GM18951 (cell line): ENCODE measurements at regions not wholly inside any gene's neighbourhood (a gene's known extent, or its start where the extent isn't known, plus 50 kb on each side); places are given as distances from the start of the nearest gene placed in this dataset.

Experiments
- POLR2A ChIP-seq: IDR thresholded peaks from 4 replicates; pipeline ENCODE4 v1.6.1; 2011; ENCODE audit warnings: mild to moderate bottlenecking; ENCODE audit not compliant: insufficient read length, insufficient read depth; ENCODE audit errors: extremely low read depth
- in situ Hi-C: fragments of 300-500 bp; cut with MboI; formaldehyde crosslinking; loops from one replicate; pipeline ENCODE4 v1.12.0; 2022; ENCODE audit warnings: low sequenced_read_pairs, mixed read lengths, inconsistent platforms; ENCODE audit not compliant: unreplicated experiment

DNA sequence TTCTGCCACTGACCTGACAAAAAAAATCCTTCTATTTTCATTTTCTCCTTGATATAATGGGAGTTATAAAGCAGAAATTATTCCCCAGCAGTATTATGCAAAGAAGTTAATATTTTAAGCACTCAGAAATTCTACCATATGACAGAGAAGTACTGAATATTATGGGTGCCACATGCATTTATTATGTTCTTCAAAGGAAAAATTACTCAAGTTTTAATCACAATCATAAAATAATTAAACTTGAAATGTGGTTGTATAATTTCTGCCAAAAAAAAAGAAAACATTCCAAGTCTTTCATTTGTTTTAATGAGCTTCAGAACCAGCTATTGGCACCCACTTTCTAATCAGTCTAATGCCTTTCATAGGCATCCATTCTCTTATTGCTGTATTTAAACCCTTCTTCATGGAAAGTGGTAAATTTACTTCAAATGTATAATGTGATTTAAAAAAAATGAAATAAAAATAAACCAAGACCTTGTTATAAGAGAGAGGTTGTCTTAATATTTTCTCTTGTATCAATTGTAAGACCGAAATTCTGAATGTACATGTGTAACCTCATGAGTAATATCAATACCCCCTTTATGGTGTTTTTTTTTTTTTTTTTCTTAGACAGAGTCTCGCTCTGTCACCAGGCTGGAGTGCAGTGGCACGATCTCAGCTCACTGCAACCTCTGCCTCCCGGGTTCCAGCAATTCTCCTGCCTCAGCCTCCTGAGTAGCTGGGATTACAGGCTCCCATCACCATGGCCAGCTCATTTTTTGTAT, 302.3 kb downstream of the IRS1 start:
- no peak for TF ChIP-seq POLR2A

DNA sequence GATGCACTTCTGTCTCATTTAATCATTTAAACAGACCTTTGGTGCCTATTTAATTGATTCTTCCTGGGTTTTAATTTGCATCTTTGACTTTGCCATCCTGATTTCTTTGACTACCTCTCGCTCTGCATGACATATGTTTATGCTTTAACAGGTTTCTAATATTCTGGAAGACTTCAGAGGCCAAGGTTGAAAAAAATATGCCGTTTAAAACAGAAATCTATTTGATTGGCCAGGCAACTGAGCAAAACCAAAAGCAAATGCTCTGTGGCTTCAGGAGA, 303.4 kb downstream of the IRS1 start:
- in situ Hi-C loops = no loop called here
- no peak for TF ChIP-seq POLR2A

More for the DNA sequence above, 302.3 kb downstream of the IRS1 start:
- in situ Hi-C loops = no loop called here

DNA sequence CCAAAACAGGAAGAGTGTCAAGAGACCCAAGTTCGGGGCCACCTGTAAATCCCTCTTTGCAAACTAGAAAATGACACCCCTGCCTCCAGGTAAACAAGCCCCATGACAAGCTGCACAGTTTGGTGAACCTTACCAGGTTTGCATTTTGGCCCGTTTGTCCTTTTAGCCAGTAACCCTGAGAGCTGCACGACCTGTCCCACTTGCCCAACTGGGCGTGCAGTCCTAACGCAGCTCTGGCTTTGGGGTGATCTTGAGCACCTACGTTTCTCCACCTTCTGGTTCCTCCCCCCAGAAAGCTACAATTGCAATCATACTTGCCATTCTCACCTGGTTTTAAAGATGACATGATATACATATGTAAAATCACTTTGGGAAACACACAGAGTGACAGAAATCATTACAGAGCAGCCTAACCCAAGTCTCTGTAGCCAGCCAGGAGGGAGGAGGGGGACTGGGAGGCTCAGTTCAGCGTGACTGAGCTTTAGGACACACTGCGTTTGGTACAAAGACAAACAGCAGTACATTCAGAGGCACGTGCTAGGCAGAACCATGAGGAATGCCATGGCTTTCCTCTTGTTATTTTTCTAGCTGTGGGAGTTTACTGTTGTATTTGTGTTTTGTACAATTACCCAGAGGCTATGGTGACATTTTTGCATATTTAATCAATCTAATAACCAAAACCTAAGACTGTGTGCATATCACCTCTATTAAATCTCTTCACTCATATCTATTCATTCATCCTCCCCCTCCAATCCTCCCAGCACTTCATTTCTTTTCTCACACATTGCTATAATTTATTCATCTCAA, 304.0 kb downstream of the IRS1 start:
- in situ Hi-C loops = no loop called here
- TF ChIP-seq POLR2A = no peak

DNA sequence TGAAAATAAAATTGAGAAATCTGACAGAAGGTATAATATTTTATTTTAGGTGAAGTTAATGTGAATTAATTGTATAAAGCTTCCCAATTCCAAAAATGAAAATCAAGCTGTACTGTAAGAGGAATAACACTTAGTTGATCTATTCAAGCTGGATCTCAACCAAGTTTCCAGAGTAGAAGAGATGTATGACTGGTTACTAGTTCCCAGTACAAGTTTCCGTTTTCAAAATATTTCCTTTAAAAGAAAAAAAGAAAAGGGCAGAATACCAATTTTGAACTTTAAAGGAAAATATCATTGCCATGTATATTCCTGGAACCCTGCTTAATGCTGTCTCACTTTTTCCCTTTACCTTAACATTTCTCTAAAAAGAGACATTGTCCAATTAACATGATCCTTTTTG, 308.5 kb downstream of the IRS1 start:
- in situ Hi-C loops = no loop called here
- TF ChIP-seq POLR2A = no peak

DNA sequence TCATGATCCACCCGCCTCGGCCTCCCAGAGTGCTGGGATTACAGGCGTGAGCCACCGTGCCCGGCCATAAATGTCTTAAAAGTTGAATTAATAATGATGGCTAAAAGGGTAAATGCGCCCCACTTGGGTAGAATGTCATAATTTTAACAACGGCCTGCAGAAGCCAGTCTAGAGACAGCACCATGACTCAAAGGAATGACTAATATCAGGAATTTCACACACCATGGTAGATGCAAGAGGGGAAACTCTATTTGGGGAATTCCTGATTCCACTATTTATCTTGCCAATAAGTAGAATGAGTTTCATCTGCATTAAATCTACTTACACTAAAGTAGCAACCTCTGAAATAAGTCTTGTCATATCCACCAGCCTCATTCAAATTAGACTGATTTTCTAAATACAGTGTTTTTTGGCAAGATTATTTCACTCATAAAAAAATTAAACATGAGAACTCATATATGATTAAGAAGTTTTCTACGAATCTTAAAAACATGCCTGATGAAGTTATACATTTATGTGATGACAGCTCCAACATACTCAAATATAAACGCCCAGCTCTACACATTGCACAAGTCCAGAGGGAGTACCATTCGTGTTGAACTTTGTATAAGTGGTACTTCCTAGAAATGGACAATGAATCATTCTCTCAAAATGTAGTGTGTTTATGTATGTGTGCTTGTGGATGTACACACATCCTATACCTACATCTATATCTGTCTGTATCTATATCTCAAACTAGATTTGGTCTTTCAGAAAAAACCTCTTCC, 309.7 kb downstream of the IRS1 start:
- TF ChIP-seq POLR2A = no peak

DNA sequence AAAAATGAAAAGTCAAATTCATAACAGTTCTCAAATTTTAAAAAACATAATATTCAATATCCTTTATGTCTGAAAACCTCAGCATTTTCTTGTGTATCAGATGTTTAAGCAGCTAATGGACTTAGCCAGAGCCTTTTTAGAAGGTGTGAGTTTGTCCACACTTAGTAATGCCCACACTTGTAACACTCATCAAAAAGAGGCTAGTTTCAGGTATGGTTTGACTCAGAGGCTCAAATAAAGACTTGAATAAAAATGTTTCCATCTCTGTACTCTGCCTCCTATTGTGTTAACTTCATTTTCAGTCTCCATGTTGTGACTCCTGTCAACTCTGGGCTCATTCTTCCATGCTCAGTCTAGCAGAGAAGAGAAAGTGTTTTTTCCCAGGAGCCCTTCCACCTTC, 311.6 kb downstream of the IRS1 start:
- no peak for TF ChIP-seq POLR2A
- in situ Hi-C loops = no loop called here

More for the DNA sequence above, 309.7 kb downstream of the IRS1 start:
- in situ Hi-C loops = no loop called here

DNA sequence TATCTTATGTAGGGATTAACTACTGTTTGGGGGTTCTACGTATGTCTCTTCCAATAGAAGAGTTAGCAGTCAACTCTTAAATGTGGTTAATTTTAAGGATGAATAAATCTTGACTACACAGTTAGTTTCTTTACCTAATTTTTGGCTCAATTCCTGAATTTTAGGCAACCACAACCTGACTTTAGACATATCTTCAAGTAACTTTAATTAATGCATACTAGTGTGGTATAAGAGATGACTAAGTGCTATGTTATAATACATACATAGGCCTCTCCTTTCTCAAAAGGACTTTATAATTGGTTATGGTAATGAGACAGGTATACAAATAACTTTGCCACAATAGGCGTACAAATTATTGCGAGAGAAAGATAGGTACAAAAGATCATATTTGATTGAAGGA, 312.0 kb downstream of the IRS1 start:
- in situ Hi-C loops = no loop called here
- TF ChIP-seq POLR2A = no peak

DNA sequence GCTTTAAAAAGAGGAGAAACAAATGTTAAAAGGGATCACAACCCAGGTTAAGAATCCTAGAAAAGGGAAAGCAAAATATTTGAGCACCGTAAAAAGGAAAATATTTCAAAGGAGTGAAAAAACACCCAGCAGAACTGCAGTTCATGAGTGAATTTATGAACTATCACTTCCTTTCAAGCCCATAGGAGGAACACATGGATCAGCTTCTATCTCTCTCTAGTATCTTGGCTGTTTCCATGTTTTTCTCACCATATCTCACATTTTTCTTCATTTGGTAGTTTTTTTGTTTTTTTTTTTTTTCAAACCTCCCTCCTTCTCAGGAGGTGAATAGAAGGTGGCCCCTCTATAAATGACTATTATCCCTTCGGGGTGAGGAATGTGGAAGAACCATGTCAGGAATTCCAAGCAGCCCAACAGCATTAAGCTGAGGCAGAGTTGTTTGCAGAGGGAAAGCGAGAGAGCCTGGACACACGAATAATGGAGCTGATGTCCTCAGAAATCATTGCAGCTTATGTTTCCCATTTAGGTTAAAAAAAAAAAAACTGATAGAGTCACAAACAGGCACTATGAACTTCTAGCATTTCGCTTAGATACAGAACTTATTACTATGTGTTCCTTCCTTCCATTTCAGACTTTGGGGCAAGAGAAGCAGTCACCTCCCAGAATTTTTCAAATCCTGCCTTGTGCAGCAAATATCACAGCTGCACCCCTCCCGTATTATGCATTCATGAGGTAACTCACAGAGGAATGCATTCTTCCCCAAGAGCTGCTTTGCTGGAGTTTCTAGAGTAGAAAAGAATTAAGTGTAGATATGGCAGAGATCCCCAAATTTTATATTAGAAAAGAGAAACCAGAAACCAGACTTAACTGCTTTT, 315.6 kb downstream of the IRS1 start:
- TF ChIP-seq POLR2A = no peak
- in situ Hi-C loops = no loop called here

DNA sequence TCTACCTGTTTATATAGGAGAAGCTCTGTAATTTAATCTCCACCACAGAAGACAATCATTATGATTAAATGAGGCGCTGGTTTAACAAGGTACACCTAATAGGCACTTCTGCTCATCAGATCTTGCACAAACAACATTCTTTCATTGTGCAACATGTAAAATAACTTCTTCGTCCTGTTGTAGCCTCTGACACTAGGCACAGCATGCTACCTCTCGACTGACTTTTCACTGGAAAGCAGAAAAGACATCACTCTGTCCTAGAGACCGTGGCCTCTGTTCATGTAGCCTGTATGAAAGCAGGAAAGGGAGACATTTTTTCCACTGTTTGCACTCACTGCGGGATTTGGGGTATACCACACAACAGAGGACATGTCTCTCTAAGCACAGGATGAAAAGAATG, 316.5 kb downstream of the IRS1 start:
- TF ChIP-seq POLR2A = no peak
- in situ Hi-C loops = no loop called here

DNA sequence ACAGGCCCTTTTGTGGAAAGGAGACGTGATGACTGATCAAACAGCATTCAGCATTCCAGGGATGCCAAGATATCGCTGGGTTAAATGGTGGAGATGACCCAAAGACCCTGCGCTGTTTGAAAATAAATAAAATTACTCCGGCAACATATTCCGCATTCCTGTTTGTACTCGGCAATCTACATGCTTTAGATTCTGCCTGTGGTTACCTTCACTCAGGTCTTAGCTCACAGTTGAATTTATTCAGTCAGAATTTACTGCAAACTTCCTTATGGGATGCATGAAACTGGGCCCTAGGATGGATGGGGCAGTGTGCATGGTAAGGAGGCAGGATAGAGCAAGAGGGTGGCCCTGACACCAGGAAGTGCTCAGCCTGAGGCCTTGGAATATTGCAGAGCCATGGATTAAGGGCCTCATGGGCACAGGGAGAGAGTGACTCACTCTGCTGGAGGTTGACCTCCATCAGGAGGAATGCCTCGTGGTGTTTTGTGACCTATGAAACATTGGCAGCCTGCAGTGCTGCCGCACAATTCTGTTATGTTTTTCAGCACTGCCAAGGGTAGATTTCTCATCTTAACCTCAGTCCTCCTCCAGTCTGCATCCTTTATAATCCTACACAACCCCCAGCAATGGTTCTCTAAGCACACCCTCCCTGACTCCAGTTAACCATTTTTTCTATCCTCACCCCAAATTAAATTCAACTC, 321.4 kb downstream of the IRS1 start:
- in situ Hi-C loops = no loop called here
- TF ChIP-seq POLR2A = no peak

DNA sequence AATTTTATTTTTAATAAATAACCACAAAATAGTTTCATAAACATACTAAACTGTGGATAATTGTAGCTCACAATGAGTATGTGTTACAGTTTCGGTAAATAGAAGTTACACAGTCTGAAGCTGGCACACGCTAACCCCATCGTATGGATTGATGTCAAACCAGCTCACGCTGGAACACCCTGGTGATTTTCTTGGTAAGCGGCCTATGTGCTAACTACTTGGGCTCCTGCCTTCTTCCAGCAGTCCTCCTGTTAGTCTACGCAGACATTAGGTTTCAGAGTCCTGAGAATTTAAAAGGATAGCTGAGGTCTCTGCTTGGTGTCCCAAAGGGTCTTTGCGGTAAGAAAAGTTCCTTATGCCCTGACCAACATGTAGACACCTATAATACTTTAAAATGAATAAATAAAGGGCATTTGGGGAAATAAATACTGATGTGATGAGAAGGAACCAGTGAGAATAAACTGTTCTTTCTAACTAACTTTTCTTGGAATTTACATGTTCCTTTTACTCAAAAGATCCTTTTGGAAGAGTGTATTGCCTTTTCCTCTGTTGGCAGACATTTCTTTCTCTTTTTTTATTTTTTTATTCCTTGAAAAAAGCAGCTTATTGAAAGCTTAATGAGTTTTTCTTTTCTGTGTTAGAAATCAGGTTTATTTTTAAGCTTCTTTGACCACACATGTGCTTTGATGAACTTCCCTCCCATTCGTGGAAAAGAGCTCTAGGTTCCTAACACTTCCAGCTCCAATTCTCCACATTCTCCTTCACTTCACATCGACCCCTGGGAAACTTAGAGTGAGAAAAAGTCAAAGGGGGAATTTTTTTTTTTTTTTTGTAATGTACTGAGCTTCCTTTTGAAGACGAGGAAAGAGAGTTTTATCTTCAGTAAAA, 322.2 kb downstream of the IRS1 start:
- no peak for TF ChIP-seq POLR2A
- in situ Hi-C loops = no loop called here
